T-cell (primary cell): ENCODE measurements at regions not wholly inside any gene's neighbourhood (a gene's known extent, or its start where the extent isn't known, plus 50 kb on each side); places are given as distances from the start of the nearest gene placed in this dataset.
"Not testable (repeated sequence)": the region's sequence is repeated elsewhere in the genome, so short reads cannot be mapped to it uniquely, and the experiment has no call there.

Experiments used
- ATAC-seq, 4 experiments: fragments of 200-7000 bp in 3 of 4; fragments of 150-1000 bp in 1 of 4; cut with Tn5 transposase; replicated peaks in 1 of 4; 1 replicate in 3 of 4; 2 replicates in 1 of 4; pipeline ENCODE4 v1.10.0; 2021; ENCODE audit warnings: moderate library complexity in 3 of 4, mild to moderate bottlenecking in 2 of 4, moderate number of reproducible peaks in 1 of 4
- CTCF ChIA-PET, 2 donors: fragments of 300-600 bp; sonication (Branson Sonifier 250); formaldehyde crosslinking; loops; one replicate each; lab custom pipeline; 2022; ENCODE audit warnings: antibody characterized with exemption in 2 of 2; lab: Charles Lee
- POLR2A ChIA-PET, 2 donors: fragments of 300-600 bp; sonication (Branson Sonifier 250); formaldehyde crosslinking; loops; one replicate each; lab custom pipeline; 2022; ENCODE audit warnings: antibody characterized with exemption in 2 of 2; lab: Charles Lee
- DNase-seq, 35 experiments: peaks; one replicate each; pipeline versions ENCODE4 v3.0.0 to v3.0.0-alpha.2; 2013 to 2023
- H3K27ac ChIP-seq: one replicate; pipeline ENCODE4 v1.5.1; 2013; ENCODE audit warnings: low read length
- H3K27me3 ChIP-seq, 2 experiments: replicated peaks in 1 of 2; 1 replicate in 1 of 2; 2 replicates in 1 of 2; pipeline versions ENCODE4 v1.6.1 to v1.7.0; 2013; ENCODE audit warnings: low read length in 1 of 2, mixed read lengths in 1 of 2; ENCODE audit not compliant: control insufficient read depth in 2 of 2, insufficient read depth in 2 of 2; ENCODE audit errors: extremely low read depth in 1 of 2
- H3K36me3 ChIP-seq, 2 donors: 1 replicate in 1 of 2; 2 replicates in 1 of 2; pipeline versions ENCODE4 v1.6.1 to v1.7.0; 2013; ENCODE audit warnings: low read length in 1 of 2; ENCODE audit not compliant: control insufficient read depth in 2 of 2, insufficient read depth in 1 of 2; ENCODE audit errors: extremely low read depth in 1 of 2
- H3K4me1 ChIP-seq, 2 experiments: 1 replicate in 1 of 2; 2 replicates in 1 of 2; pipeline versions ENCODE4 v1.6.1 to v1.7.0; 2013; ENCODE audit warnings: low read length in 2 of 2, mixed read lengths in 1 of 2; ENCODE audit not compliant: insufficient read depth in 2 of 2, control insufficient read depth in 1 of 2; ENCODE audit errors: extremely low read depth in 1 of 2
- H3K4me3 ChIP-seq, 2 donors: 1 replicate in 1 of 2; 2 replicates in 1 of 2; pipeline versions ENCODE4 v1.5.1 to v1.7.0; 2013; ENCODE audit warnings: mild to moderate bottlenecking in 2 of 2, low read length in 1 of 2, moderate library complexity in 1 of 2; ENCODE audit not compliant: control insufficient read depth in 1 of 2; ENCODE audit errors: extremely low read depth in 1 of 2
- H3K9me3 ChIP-seq: 2 replicates; pipeline ENCODE4 v1.7.0; 2013
- H3K27ac Mint-ChIP-seq, 2 donors: one replicate each; pipeline ENCODE4 v1.8.0; 2020 to 2021; ENCODE audit warnings: mild to moderate bottlenecking in 2 of 2, mixed read lengths in 2 of 2
- H3K27me3 Mint-ChIP-seq, 2 donors: one replicate each; pipeline ENCODE4 v1.8.0; 2021 to 2022; ENCODE audit warnings: mixed read lengths in 2 of 2
- H3K36me3 Mint-ChIP-seq: one replicate; pipeline ENCODE4 v1.8.0; 2021; ENCODE audit warnings: mixed read lengths
- H3K4me1 Mint-ChIP-seq, 3 donors: one replicate each; pipeline ENCODE4 v1.8.0; 2020 to 2022; ENCODE audit warnings: mixed read lengths in 3 of 3, mild to moderate bottlenecking in 1 of 3
- H3K4me3 Mint-ChIP-seq, 3 donors: one replicate each; pipeline ENCODE4 v1.8.0; 2020 to 2022; ENCODE audit warnings: mild to moderate bottlenecking in 3 of 3, mixed read lengths in 3 of 3, moderate library complexity in 3 of 3
- H3K9me3 Mint-ChIP-seq, 3 donors: one replicate each; pipeline ENCODE4 v1.8.0; 2020 to 2022; ENCODE audit warnings: mixed read lengths in 3 of 3
- WGBS: methylation state at CpG from one replicate; pipeline ENCODE4 v1.1.5; 2013; ENCODE audit warnings: missing lambda C conversion rate; ENCODE audit not compliant: insufficient coverage; 5-methylcytosine and 5-hydroxymethylcytosine counted together

GRCh38 chr21:7825627-7826026 is 2695.8 kb upstream of the TPTE start:
- H3K27ac Mint-ChIP-seq, H3K27me3 ChIP-seq, CTCF ChIA-PET, H3K4me3 ChIP-seq, H3K4me1 ChIP-seq, H3K36me3 ChIP-seq, H3K36me3 Mint-ChIP-seq, H3K9me3 ChIP-seq, H3K27me3 Mint-ChIP-seq, ATAC-seq, H3K9me3 Mint-ChIP-seq, H3K27ac ChIP-seq, POLR2A ChIA-PET, DNase-seq, H3K4me1 Mint-ChIP-seq, H3K4me3 Mint-ChIP-seq: not testable (repeated sequence)
- WGBS: no CpG with 5 or more reads among the region's 10 CpGs

- not testable (repeated sequence) for ATAC-seq, H3K27ac Mint-ChIP-seq, DNase-seq
Observed at GRCh38 chr21:7826174-7826573, 2695.2 kb upstream of the TPTE start.

GRCh38 chr21:7828260-7828659 is 2693.1 kb upstream of the TPTE start:
- H3K4me1 Mint-ChIP-seq, H3K27ac ChIP-seq, H3K27ac Mint-ChIP-seq, DNase-seq, CTCF ChIA-PET, H3K9me3 ChIP-seq, H3K27me3 Mint-ChIP-seq, ATAC-seq, H3K36me3 ChIP-seq, H3K4me1 ChIP-seq, H3K27me3 ChIP-seq, H3K36me3 Mint-ChIP-seq, H3K9me3 Mint-ChIP-seq, H3K4me3 Mint-ChIP-seq, H3K4me3 ChIP-seq, POLR2A ChIA-PET: not testable (repeated sequence)
- no CpG with 5 or more reads among the region's 7 CpGs for WGBS

More at GRCh38 chr21:7826174-7826573, 2695.2 kb upstream of the TPTE start:
- WGBS: no CpG with 5 or more reads among the region's 6 CpGs
- H3K9me3 ChIP-seq, H3K4me1 ChIP-seq, H3K36me3 Mint-ChIP-seq, H3K27me3 ChIP-seq, H3K27me3 Mint-ChIP-seq, H3K36me3 ChIP-seq, POLR2A ChIA-PET, H3K4me1 Mint-ChIP-seq, H3K4me3 ChIP-seq, CTCF ChIA-PET, H3K4me3 Mint-ChIP-seq, H3K9me3 Mint-ChIP-seq, H3K27ac ChIP-seq: not testable (repeated sequence)

DNA sequence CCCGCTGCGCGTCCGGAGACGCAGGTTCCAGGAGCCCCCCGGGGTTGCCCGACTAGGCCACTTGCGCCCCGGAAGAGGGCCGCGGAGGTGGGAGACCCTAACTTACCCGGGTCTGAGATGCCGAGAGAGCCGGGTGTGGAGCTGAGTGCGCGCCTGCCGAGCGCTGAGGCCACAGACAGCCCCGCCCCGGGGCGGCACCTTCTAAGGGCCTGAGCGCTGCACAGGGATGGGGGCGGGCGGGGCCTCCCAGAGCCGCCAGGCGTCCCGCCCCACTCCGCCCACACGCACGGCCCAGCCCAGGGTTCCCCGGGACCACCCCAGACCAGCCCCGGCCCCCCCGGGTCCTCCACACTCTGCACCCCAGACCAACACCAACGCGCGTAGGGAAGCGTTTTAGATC is 2692.0 kb upstream of the TPTE start:
- H3K4me3 ChIP-seq, H3K4me1 Mint-ChIP-seq, H3K27me3 Mint-ChIP-seq, H3K36me3 ChIP-seq, POLR2A ChIA-PET, H3K27me3 ChIP-seq, H3K27ac Mint-ChIP-seq, H3K36me3 Mint-ChIP-seq, H3K9me3 ChIP-seq, ATAC-seq, H3K4me3 Mint-ChIP-seq, H3K27ac ChIP-seq, DNase-seq, H3K4me1 ChIP-seq, CTCF ChIA-PET, H3K9me3 Mint-ChIP-seq: not testable (repeated sequence)
- WGBS: no CpG with 5 or more reads among the region's 37 CpGs

DNA sequence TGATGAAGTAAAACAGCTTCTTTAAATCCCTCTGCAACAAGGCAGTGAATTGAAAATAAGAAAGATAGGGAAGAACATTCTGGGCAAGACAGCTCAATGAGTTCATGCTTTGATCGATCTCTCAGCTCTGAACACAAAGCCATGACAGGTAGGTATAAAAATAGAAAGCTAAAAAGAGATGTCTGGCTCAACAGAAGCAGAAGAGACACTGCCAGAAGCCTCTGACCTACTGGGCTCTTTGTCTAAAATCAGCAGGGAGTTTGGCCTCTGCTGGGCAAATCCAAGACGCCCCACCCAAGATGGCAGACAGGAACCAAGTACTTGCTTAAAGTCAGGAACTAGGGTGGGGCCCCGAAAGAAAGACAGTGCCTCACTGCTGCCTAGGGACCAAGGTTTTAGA is 2684.1 kb upstream of the TPTE start:
- H3K9me3 ChIP-seq, DNase-seq, H3K4me1 Mint-ChIP-seq, H3K4me3 Mint-ChIP-seq, H3K4me3 ChIP-seq, H3K9me3 Mint-ChIP-seq, H3K27ac Mint-ChIP-seq, H3K36me3 ChIP-seq, H3K27me3 ChIP-seq, POLR2A ChIA-PET, H3K27me3 Mint-ChIP-seq, H3K27ac ChIP-seq, CTCF ChIA-PET, H3K36me3 Mint-ChIP-seq, ATAC-seq, H3K4me1 ChIP-seq: not testable (repeated sequence)
- no CpG with 5 or more reads among the region's 3 CpGs for WGBS

GRCh38 chr21:7853426-7853825 is 2668.0 kb upstream of the TPTE start:
- H3K36me3 ChIP-seq, POLR2A ChIA-PET, H3K27ac ChIP-seq: not testable (repeated sequence)

DNA sequence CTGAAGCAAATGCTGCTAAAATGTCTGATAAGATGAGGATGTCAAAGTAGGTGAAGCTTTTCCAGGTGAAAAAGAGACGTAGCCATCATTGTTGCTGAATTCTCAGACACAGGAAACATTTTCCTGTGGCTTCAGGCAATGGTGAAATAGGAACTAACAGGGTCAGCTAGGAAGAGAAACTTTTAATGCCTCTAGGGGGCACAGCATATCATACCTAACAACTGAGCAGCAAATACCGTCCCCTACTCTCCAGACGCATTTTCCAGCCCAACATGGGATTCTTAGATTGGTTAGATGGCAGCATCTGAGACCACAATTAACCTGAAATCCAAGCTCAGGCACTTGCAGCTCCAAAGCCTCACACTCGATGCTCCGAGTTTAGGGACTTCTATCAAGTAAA is 2667.5 kb upstream of the TPTE start:
- H3K4me1 ChIP-seq, H3K27ac Mint-ChIP-seq, H3K4me1 Mint-ChIP-seq, H3K27ac ChIP-seq, H3K4me3 Mint-ChIP-seq, H3K36me3 ChIP-seq, POLR2A ChIA-PET, H3K9me3 Mint-ChIP-seq, DNase-seq, H3K9me3 ChIP-seq, H3K4me3 ChIP-seq, H3K27me3 ChIP-seq, CTCF ChIA-PET, H3K27me3 Mint-ChIP-seq, H3K36me3 Mint-ChIP-seq, ATAC-seq: not testable (repeated sequence)
- WGBS: no CpG with 5 or more reads among the region's 5 CpGs

More at GRCh38 chr21:7853426-7853825, 2668.0 kb upstream of the TPTE start:
- DNase-seq, H3K27me3 ChIP-seq, H3K9me3 ChIP-seq, H3K4me3 ChIP-seq, H3K4me1 Mint-ChIP-seq, H3K27ac Mint-ChIP-seq, H3K9me3 Mint-ChIP-seq, H3K4me3 Mint-ChIP-seq, ATAC-seq, H3K4me1 ChIP-seq, H3K36me3 Mint-ChIP-seq, CTCF ChIA-PET, H3K27me3 Mint-ChIP-seq: not testable (repeated sequence)
- no CpG with 5 or more reads among the region's 3 CpGs for WGBS
